ENCODE measurements at regions not wholly inside any gene's neighbourhood (a gene's known extent, or its start where the extent isn't known, plus 50 kb on each side); places are given as distances from the start of the nearest gene placed in this dataset.

DNA sequence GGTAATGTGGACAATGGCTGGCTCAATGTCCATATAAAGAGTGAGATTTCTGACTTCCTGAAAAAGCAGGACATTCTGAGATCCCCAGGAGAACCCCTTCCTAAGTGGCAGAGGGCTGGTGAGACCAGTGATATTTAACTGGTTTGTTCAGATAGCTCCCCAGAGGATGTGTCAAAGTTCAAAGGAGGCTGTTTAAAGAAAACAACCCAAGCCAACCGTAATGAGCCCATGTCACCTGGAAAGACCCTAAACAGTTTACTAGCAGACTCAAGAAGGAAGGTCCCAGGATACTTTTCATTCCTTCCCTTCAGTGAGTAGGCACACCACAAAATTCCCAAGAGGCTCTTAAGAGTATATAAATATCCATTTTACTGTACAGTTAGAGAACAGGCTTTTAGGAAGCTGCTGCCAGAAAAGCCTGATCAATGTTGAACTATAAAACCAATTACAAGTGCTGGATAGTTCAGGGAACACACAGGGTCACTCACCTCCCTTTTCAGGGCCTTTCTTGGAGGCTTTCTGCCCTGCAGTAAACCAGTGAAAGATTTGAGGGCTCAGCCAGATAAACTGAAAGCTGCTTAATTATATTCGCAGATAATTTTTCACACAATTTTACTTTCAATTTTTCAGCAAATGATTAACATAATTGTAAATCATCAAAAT, 293.5 kb downstream of the ASXL3 start:
- H3K36me3 ChIP-seq (ENCODE audit: insufficient read depth, low read length, poor library complexity, severe bottlenecking), result no peaks in the 10 kb centered on the region
- no peaks in the 10 kb centered on the region for H3K9me3 ChIP-seq (ENCODE audit: low read depth, low read length, poor library complexity, severe bottlenecking)
- intact Hi-C loops (cut with micrococcal nuclease; ENCODE audit: unreplicated experiment), result no loop called here
- POLR2A ChIA-PET (ENCODE audit: low non-redundant PET), result no interaction called here
- H3K4me3 ChIP-seq (ENCODE audit: low read depth, low read length, poor library complexity, severe bottlenecking), result no peak overlapping the region
- DNase-seq (ENCODE audit: low spot score), result no peak
- peaks cover 6% of the 10 kb centered on the region for H3K4me1 ChIP-seq (ENCODE audit: insufficient read depth, low read length, poor library complexity, severe bottlenecking)
- CTCF ChIA-PET, result no interaction called here
- BruUV-seq (replicated peaks), result no TSS peak
- TF ChIP-seq EZH2 (IDR thresholded peaks at IDR 0.05; ENCODE audit: borderline replicate concordance, low read depth, low read length, poor library complexity, severe bottlenecking), result no peak
- TF ChIP-seq, protein P1, sequence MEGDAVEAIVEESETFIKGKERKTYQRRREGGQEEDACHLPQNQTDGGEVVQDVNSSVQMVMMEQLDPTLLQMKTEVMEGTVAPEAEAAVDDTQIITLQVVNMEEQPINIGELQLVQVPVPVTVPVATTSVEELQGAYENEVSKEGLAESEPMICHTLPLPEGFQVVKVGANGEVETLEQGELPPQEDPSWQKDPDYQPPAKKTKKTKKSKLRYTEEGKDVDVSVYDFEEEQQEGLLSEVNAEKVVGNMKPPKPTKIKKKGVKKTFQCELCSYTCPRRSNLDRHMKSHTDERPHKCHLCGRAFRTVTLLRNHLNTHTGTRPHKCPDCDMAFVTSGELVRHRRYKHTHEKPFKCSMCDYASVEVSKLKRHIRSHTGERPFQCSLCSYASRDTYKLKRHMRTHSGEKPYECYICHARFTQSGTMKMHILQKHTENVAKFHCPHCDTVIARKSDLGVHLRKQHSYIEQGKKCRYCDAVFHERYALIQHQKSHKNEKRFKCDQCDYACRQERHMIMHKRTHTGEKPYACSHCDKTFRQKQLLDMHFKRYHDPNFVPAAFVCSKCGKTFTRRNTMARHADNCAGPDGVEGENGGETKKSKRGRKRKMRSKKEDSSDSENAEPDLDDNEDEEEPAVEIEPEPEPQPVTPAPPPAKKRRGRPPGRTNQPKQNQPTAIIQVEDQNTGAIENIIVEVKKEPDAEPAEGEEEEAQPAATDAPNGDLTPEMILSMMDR (conservative IDR thresholded peaks at IDR 0.05; ENCODE audit: low read depth, low read length), result no peak
- no peak overlapping the region for H3K27ac ChIP-seq (ENCODE audit: low read depth, low read length, poor library complexity, severe bottlenecking)
- H3K27me3 ChIP-seq (replicated peaks; ENCODE audit: insufficient read depth, low read depth, low read length, poor library complexity), result no peaks in the 10 kb centered on the region

- Histone ChIP-seq H3K4me3 (ENCODE audit: low read depth, low read length, poor library complexity, severe bottlenecking) (no peak overlapping the region), H3K27ac (ENCODE audit: low read depth, low read length, poor library complexity, severe bottlenecking) (no peak overlapping the region), H3K9me3 (ENCODE audit: low read depth, low read length, poor library complexity, severe bottlenecking) (no peaks in the 10 kb centered on the region), H3K4me1 (ENCODE audit: insufficient read depth, low read length, poor library complexity, severe bottlenecking) (peaks cover 5% of the 10 kb centered on the region), H3K27me3 (replicated peaks; ENCODE audit: insufficient read depth, low read depth, low read length, poor library complexity) (no peaks in the 10 kb centered on the region), H3K36me3 (ENCODE audit: insufficient read depth, low read length, poor library complexity, severe bottlenecking) (no peaks in the 10 kb centered on the region)
- ChIA-PET POLR2A (ENCODE audit: low non-redundant PET) (no interaction called here), CTCF (no interaction called here)
- BruUV-seq (replicated peaks), result no TSS peak
- intact Hi-C loops (cut with micrococcal nuclease; ENCODE audit: unreplicated experiment), result no loop called here
- TF ChIP-seq EZH2 (IDR thresholded peaks at IDR 0.05; ENCODE audit: borderline replicate concordance, low read depth, low read length, poor library complexity, severe bottlenecking), result no peak
- TF ChIP-seq, protein P1 (conservative IDR thresholded peaks at IDR 0.05; ENCODE audit: low read depth, low read length), result no peak
- DNase-seq (ENCODE audit: low spot score), result no peak
Observed at GRCh38 chr18:33870059-33870458, 292.0 kb downstream of the ASXL3 start.

DNA sequence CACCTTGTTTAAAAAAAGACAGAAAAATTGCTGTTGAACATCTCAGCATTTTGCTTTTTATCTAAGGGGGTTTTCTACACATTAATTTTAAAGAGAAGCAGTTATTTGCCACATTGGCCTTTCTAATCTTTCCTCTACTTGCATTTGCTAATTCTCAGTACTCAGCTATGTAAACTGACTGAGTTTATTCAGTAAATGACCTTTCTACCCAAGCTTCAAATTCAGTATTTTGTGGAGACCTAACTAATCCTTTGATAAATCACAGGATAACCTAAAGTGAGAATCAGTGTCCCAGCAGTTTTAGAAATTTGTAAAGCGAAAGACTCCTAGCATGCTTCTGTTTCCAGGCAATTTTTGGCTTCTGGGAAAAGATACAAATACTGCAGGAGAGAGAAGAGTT, 288.4 kb downstream of the ASXL3 start:
- CTCF ChIA-PET, result no interaction called here
- no TSS peak for BruUV-seq (replicated peaks)

More for the DNA sequence above, 288.4 kb downstream of the ASXL3 start:
- Histone ChIP-seq H3K4me3 (ENCODE audit: low read depth, low read length, poor library complexity, severe bottlenecking) (no peak overlapping the region), H3K27me3 (replicated peaks; ENCODE audit: insufficient read depth, low read depth, low read length, poor library complexity) (no peaks in the 10 kb centered on the region), H3K4me1 (ENCODE audit: insufficient read depth, low read length, poor library complexity, severe bottlenecking) (no peaks in the 10 kb centered on the region), H3K27ac (ENCODE audit: low read depth, low read length, poor library complexity, severe bottlenecking) (no peak overlapping the region), H3K36me3 (ENCODE audit: insufficient read depth, low read length, poor library complexity, severe bottlenecking) (no peaks in the 10 kb centered on the region), H3K9me3 (ENCODE audit: low read depth, low read length, poor library complexity, severe bottlenecking) (peaks cover 17% of the 10 kb centered on the region)
- no peak for DNase-seq (ENCODE audit: low spot score)
- POLR2A ChIA-PET (ENCODE audit: low non-redundant PET), result no interaction called here
- TF ChIP-seq, protein P1 (conservative IDR thresholded peaks at IDR 0.05; ENCODE audit: low read depth, low read length), result no peak
- TF ChIP-seq EZH2 (IDR thresholded peaks at IDR 0.05; ENCODE audit: borderline replicate concordance, low read depth, low read length, poor library complexity, severe bottlenecking), result no peak
- intact Hi-C loops (cut with micrococcal nuclease; ENCODE audit: unreplicated experiment), result no loop called here

Measured in A673 (cell line).